ENCODE measurements at regions not wholly inside any gene's neighbourhood (a gene's known extent, or its start where the extent isn't known, plus 50 kb on each side); places are given as distances from the start of the nearest gene placed in this dataset.

DNA sequence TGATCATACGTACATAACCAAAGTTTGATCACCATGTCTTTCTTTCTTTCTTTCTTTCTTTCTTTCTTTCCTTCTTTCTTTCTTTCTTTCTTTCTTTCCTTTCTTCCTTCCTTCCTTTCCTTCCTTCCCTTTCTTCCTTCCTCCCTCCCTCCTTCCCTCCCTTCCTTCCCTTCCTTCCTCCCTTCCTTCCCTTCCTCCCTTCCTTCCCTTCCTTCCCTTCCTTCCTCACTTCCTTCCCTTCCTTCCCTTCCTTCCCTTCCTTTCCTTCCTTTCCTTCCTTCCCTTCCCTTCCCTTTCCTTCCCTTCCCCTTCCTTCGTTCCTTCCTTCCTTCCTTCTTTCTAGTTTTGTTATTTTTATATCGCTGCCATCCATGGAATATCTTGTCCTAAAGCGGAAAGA lies 406.7 kb upstream of the DDX18 start:
- Mint-ChIP-seq H3K4me1 (no peaks in the 10 kb centered on the region), H3K4me3 (no peak overlapping the region), H3K27ac (no peak overlapping the region), H3K9me3 (peaks cover under 1% of the 10 kb centered on the region), H3K36me3 (ENCODE audit: low read depth) (no peaks in the 10 kb centered on the region), H3K27me3 (ENCODE audit: low read depth) (no peaks in the 10 kb centered on the region)
- no peak for TF ChIP-seq CTCF (IDR thresholded peaks at IDR 0.05; ENCODE audit: unreplicated experiment in 3 of 3)

- H3K4me1 Mint-ChIP-seq = no peaks in the 10 kb centered on the region
- no peak for TF ChIP-seq CTCF (IDR thresholded peaks at IDR 0.05; ENCODE audit: unreplicated experiment in 3 of 3)
- H3K9me3 Mint-ChIP-seq = peaks cover 8% of the 10 kb centered on the region
- H3K36me3 Mint-ChIP-seq (ENCODE audit: low read depth) = no peaks in the 10 kb centered on the region
- no peak overlapping the region for H3K4me3 Mint-ChIP-seq
- no peak overlapping the region for H3K27ac Mint-ChIP-seq
- no peaks in the 10 kb centered on the region for H3K27me3 Mint-ChIP-seq (ENCODE audit: low read depth)
These were observed 405.0 kb upstream of the DDX18 start for GRCh38 chr2:117409443-117409842.

DNA sequence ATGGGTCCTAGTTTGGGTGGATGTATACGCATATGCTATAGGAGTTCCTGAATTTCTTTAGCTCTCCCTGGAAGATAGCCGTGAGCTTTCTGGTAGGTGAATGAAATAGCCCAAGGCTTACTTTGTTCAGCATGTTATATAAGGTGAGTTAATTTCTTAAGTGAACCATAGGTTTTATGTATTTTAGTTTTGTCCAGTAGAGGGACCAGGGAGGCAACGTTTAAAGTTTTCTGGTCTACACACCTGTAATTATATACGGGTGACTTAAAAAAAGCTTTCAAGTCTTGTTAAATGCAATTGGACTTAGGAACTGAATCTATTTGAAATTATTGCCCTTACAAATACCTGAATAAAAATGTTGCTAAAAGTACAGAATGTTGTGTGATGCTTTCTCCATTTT lies 402.5 kb upstream of the DDX18 start:
- no peaks in the 10 kb centered on the region for H3K27me3 Mint-ChIP-seq (ENCODE audit: low read depth)
- TF ChIP-seq CTCF (IDR thresholded peaks at IDR 0.05; ENCODE audit: unreplicated experiment in 3 of 3) = peak; percentile 21 to 25 (median 21)
- no peak overlapping the region for H3K4me3 Mint-ChIP-seq
- peaks cover 24% of the 10 kb centered on the region for H3K9me3 Mint-ChIP-seq
- H3K36me3 Mint-ChIP-seq (ENCODE audit: low read depth) = peaks cover 9% of the 10 kb centered on the region
- no peak overlapping the region for H3K27ac Mint-ChIP-seq
- no peaks in the 10 kb centered on the region for H3K4me1 Mint-ChIP-seq

DNA sequence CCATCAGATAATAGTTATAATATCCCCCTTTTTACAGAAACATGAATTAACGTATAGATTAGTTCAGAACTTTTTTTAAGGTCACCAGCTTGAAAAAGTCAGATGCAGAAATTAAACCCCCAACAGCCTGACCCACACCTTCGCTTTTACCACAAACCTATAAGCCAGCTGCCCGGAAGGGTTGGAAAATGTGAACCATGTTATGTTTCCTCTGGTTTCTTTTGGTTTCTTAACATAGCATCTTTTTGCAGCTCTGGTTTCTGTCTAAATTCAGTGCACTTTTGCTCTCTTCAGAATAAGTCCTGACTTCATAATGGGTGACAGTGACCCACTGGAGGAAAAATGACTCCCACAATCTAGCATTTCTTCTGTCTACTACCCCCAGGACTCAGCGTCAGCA lies 381.7 kb upstream of the DDX18 start:
- Mint-ChIP-seq H3K27me3 (ENCODE audit: low read depth) (no peaks in the 10 kb centered on the region), H3K9me3 (no peaks in the 10 kb centered on the region), H3K4me1 (peaks cover 11% of the 10 kb centered on the region), H3K36me3 (ENCODE audit: low read depth) (no peaks in the 10 kb centered on the region), H3K4me3 (peak overlapping the region in 1 of 3 experiments; percentile 9), H3K27ac (peak overlapping the region; percentile 65 to 94 (median 92))
- TF ChIP-seq CTCF (IDR thresholded peaks at IDR 0.05; ENCODE audit: unreplicated experiment in 3 of 3) = no peak

DNA sequence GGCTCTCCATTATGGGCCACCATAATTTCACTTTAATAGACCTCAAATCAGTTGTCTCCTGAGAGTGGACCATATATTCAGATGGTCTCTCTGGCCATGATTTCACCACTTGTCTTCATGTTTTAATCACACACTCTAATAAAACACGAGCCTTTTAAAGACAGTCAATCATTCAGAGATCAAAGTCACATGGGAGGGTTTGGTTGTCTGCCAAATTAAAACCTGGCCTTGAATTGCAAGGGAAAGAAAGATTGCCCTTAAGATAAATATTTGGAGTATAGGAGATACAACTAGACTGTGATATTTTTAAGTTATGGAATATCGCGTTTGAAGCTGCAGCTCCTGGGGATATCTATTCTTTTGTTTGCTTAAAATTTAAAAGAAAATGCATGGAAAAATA lies 377.8 kb upstream of the DDX18 start:
- no peak for TF ChIP-seq CTCF (IDR thresholded peaks at IDR 0.05; ENCODE audit: unreplicated experiment in 3 of 3)
- Mint-ChIP-seq H3K36me3 (ENCODE audit: low read depth) (no peaks in the 10 kb centered on the region), H3K4me3 (no peak overlapping the region), H3K4me1 (peaks cover 11% of the 10 kb centered on the region), H3K27ac (peak overlapping the region in 1 of 3 experiments; percentile 37), H3K9me3 (no peaks in the 10 kb centered on the region), H3K27me3 (ENCODE audit: low read depth) (no peaks in the 10 kb centered on the region)

DNA sequence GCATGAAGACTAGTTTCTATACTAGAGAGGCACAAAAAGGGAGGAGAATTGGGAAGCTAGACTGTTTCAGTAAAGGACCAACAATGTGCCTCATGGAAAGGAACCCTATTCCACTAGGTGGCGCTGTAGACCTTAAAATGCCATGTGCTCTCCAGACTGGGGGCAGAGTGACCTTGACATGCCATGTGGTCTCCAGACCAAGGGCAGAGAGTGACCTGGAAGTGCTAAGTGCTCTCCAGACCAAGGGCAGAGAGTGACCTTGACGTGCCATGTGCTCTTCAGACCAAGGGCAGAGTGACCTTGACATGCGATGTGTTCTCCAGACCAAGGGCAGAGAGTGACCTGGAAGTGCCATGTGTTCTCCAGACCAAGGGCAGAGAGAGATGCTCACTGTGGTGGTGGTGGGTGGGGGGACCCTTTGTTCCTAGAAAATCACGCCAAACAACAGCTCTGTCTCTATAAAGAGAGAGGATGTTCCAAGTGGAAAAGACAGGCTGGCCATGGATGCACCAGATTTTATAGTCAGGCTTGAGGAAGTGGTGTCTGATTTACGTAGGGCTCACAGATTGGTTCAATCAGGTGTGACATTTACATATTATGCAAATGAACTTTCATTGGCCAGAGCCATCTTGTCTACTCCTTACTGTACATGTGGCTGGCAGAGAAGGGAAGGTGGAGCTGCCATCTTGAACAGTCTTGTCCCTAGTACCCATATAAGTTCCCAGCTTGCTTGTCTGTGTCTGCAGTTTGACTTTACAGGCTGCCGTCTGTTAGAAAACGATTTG lies 344.0 kb upstream of the DDX18 start:
- H3K4me1 Mint-ChIP-seq = no peaks in the 10 kb centered on the region
- peak; percentile 41 to 55 (median 43) for TF ChIP-seq CTCF (IDR thresholded peaks at IDR 0.05; ENCODE audit: unreplicated experiment in 3 of 3)

More for the DNA sequence above, 344.0 kb upstream of the DDX18 start:
- peaks cover 12% of the 10 kb centered on the region for H3K36me3 Mint-ChIP-seq (ENCODE audit: low read depth)
- H3K9me3 Mint-ChIP-seq = peaks cover 27% of the 10 kb centered on the region
- no peaks in the 10 kb centered on the region for H3K27me3 Mint-ChIP-seq (ENCODE audit: low read depth)
- no peak overlapping the region for H3K4me3 Mint-ChIP-seq
- H3K27ac Mint-ChIP-seq = no peak overlapping the region

Measured in nephron (organoid).